Epithelial cell of esophagus (primary cell): ENCODE measurements at regions not wholly inside any gene's neighbourhood (a gene's known extent, or its start where the extent isn't known, plus 50 kb on each side); places are given as distances from the start of the nearest gene placed in this dataset.
"Not testable (repeated sequence)": the region's sequence is repeated elsewhere in the genome, so short reads cannot be mapped to it uniquely, and the experiment has no call there.

ENCODE experiments used
- DNase-seq: peaks from one replicate; pipeline ENCODE4 v3.0.0; 2010; ENCODE audit warnings: low read depth
- H3K4me3 ChIP-seq: 2 replicates; pipeline ENCODE4 v1.5.1; 2011; ENCODE audit warnings: mild to moderate bottlenecking, low read length, control low read depth
- CTCF ChIP-seq: IDR thresholded peaks from 2 replicates; pipeline ENCODE4 v1.5.1; 2011; ENCODE audit warnings: low read depth, mild to moderate bottlenecking, low read length, control low read depth, inconsistent platforms; ENCODE audit not compliant: insufficient read depth; ENCODE audit errors: missing control alignments

- H3K4me3 ChIP-seq: no peak overlapping the region
- DNase-seq: no peak
- no peak for TF ChIP-seq CTCF
Observed at GRCh38 chr4:114250439-114250891, 271.0 kb upstream of the ARSJ start.

- TF ChIP-seq CTCF: no peak
Observed at GRCh38 chr4:114251020-114251419, 271.6 kb upstream of the ARSJ start.

GRCh38 chr4:114252499-114252898 is 273.1 kb upstream of the ARSJ start:
- H3K4me3 ChIP-seq: no peak overlapping the region
- TF ChIP-seq CTCF: no peak
- DNase-seq: no peak

More at GRCh38 chr4:114251020-114251419, 271.6 kb upstream of the ARSJ start:
- DNase-seq: peak; percentile 51
- H3K4me3 ChIP-seq: no peak overlapping the region

- H3K4me3 ChIP-seq: no peak overlapping the region
- TF ChIP-seq CTCF: no peak
- no peak for DNase-seq
Observed at GRCh38 chr4:114257501-114257900, 278.1 kb upstream of the ARSJ start.

GRCh38 chr4:114262421-114262820 is 283.0 kb upstream of the ARSJ start:
- not testable (repeated sequence) for DNase-seq, H3K4me3 ChIP-seq

- no peak for TF ChIP-seq CTCF
- peak; percentile 66 for DNase-seq
- H3K4me3 ChIP-seq: no peak overlapping the region
Observed at GRCh38 chr4:114263233-114263632, 283.8 kb upstream of the ARSJ start.

GRCh38 chr4:114264452-114264851 is 285.0 kb upstream of the ARSJ start:
- H3K4me3 ChIP-seq: no peak overlapping the region
- no peak for TF ChIP-seq CTCF
- no peak for DNase-seq
